AG09309 (cell line): ENCODE measurements at regions not wholly inside any gene's neighbourhood (a gene's known extent, or its start where the extent isn't known, plus 50 kb on each side); places are given as distances from the start of the nearest gene placed in this dataset.

Experiments used
- DNase-seq: peaks from one replicate; pipeline ENCODE4 v3.0.0-alpha.2; 2010; ENCODE audit warnings: low read depth
- H3K4me3 ChIP-seq: 2 replicates; pipeline ENCODE4 v1.5.1; 2011; ENCODE audit warnings: mild to moderate bottlenecking, low read depth, low read length, moderate library complexity; ENCODE audit not compliant: control insufficient read depth
- CTCF ChIP-seq: IDR thresholded peaks from 2 replicates; pipeline ENCODE4 v1.5.1; 2011; ENCODE audit warnings: mild to moderate bottlenecking, low read depth, low read length, inconsistent platforms; ENCODE audit not compliant: insufficient read depth, control insufficient read depth; ENCODE audit errors: missing control alignments

GRCh38 chr16:51967646-51968045 is 579.3 kb downstream of the TOX3 start:
- TF ChIP-seq CTCF, result no peak
- no peak overlapping the region for H3K4me3 ChIP-seq
- no peak for DNase-seq

DNA sequence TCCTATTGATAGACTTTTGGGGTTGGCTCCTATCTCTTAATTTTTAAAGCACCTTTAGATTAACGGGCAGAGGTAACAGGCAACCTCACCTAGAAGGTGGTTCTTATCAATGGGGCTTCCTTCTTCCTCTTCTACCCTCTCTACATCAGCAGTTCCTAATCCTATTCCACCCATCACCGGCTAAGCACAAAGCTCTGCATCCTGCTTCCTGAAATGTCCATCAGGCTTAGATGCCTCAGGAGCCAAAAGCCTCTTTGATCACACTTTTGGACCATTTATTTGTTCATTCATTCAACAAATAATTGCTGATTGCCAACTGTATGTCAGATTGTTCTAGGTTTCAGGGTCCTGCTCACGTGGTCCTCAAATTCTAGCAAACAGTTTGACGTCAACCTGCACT is 586.0 kb downstream of the TOX3 start:
- no peak overlapping the region for H3K4me3 ChIP-seq
- no peak for TF ChIP-seq CTCF
- no peak for DNase-seq

GRCh38 chr16:51953286-51953985 is 593.5 kb downstream of the TOX3 start:
- no peak overlapping the region for H3K4me3 ChIP-seq
- TF ChIP-seq CTCF, result no peak
- DNase-seq, result no peak

- no peak for DNase-seq
- no peak for TF ChIP-seq CTCF
- no peak overlapping the region for H3K4me3 ChIP-seq
Measured at GRCh38 chr16:51952500-51952899, 594.4 kb downstream of the TOX3 start.

- DNase-seq, result no peak
- H3K4me3 ChIP-seq, result no peak overlapping the region
- TF ChIP-seq CTCF, result no peak
Measured at GRCh38 chr16:51951668-51952298, 595.2 kb downstream of the TOX3 start.

- no peak for TF ChIP-seq CTCF
- H3K4me3 ChIP-seq, result no peak overlapping the region
- DNase-seq, result no peak
Measured at GRCh38 chr16:51950118-51950780, 596.7 kb downstream of the TOX3 start.

- no peak for TF ChIP-seq CTCF
- H3K4me3 ChIP-seq, result no peak overlapping the region
- no peak for DNase-seq
Measured at GRCh38 chr16:51949282-51949681, 597.7 kb downstream of the TOX3 start.
